NOMO-1 treated with dmso at 0.1 percent for 144 hours (cell line): ENCODE measurements at regions not wholly inside any gene's neighbourhood (a gene's known extent, or its start where the extent isn't known, plus 50 kb on each side); places are given as distances from the start of the nearest gene placed in this dataset.
A peak's percentile ranks its signal among the peaks of the same experiment; 100 is the strongest.
"Not testable (repeated sequence)": the region's sequence is repeated elsewhere in the genome, so short reads cannot be mapped to it uniquely, and the experiment has no call there.

Experiments
- DNase-seq: peaks from one replicate; lab custom pipeline; 2025; ENCODE audit not compliant: unreplicated experiment; lab: John Stamatoyannopoulos, UW

DNA sequence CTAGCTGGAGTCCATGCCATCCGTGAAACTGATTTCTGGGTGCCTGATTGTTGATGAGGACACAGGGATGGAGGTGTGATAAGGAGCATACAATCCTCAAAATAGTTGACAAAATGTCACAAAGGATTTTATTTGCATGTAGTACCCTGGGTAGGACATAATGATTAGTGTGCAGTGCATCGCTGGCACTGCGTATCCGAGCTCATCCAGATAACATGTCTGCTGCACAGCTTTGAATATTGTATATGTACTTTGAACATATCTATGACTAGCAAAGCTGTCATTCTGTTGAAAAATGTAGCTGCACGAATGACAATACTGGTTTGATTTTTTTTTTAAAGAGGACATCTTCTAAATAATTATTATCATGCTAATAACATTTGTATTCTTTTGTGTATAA, 529.7 kb upstream of the FANCL start:
- no peak for DNase-seq

- DNase-seq = no peak
Observed at GRCh38 chr2:58769864-58770234, 528.7 kb upstream of the FANCL start.

- DNase-seq = no peak
Observed at GRCh38 chr2:58769111-58769863, 528.2 kb upstream of the FANCL start.

GRCh38 chr2:58768715-58769080, 527.6 kb upstream of the FANCL start:
- DNase-seq = no peak

DNA sequence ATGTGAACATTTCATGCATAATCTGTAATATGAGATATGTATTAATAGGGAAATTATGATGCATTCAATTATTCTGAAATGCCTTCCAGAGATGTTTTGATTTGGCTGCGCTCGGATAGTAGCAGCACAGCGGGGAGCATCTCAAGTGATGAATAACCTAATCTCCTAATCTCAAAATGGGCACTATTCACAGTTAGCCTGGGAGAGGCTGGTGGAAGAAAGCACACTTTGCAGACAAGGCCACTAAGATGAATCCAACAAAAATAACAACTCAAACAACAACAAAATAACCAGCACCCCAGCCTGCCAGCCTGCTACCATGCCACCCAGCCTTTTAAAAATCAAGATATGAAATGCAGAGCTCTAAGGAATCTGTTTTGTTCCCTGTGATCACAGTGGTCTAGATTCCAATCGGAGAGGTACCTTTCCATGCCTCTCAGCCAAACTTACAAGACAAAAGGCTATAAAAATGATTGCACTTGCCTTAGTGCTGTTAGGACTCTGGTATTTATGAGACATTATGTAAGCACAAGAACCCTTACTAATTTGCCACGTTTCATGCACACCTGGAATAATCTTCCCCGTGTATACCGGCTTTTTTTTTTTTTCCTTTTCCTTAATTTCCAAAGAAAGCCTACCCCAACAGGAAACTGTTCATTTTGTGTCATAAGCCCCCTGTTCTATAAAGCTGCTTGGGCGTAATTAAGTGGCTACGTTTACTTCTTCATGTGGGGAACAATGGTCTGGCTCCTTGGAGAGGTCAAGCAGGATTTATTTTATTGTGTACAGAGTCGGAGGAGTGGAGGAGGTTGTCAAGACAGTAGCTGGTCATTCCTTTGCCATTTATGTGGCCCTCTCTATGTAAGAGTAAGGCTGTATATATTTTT, 526.9 kb upstream of the FANCL start:
- no peak for DNase-seq

GRCh38 chr2:58764338-58765104, 523.4 kb upstream of the FANCL start:
- DNase-seq = no peak

DNA sequence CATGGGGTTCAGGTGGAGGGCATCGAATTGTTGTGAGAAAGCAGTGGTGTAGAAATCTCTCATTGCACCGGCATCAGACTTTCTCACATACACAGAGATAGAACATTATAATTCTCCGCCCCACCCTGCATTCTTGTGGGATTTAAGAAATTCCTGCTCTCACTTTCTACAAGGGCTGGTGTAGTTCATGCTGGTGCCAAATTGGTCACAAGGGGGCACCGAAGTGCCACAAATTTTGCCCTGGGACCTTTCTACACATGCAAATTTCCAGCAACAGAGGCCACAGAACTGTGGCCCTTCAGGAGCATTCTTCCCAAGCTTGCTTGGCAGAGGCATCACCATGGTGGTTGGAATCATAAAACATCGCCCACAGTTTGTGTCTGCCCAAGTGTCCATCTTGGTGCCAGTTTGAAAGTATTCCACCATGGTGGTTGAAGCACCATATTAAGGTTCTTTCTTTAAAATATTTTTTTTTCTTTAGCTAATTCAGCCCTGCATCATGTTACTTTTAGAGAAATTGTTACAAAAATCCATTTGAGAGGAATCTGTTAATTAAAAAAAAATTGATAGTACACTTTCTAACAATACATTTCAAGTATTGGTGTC, 521.2 kb upstream of the FANCL start:
- no peak for DNase-seq

DNA sequence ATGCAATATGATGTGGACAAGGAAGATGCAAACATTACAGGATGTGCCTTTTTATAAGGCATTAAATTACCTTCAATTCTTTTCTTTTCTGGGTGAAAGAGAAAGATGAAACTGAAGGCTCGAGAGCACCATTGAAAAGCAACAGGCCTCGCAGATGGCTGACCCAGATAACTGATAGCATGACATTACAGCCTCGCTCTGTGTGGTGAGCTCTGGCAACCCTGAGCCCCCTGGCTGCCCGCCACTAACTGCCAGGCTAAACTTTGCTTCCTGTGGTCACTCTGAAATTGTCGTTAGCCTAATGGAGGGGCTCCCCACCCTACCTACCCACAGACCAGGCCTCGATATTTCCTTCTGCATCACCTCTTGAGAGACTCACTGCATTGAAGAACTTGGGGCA, 516.8 kb upstream of the FANCL start:
- DNase-seq = no peak

- no peak for DNase-seq
Observed at GRCh38 chr2:58756336-58756735, 515.2 kb upstream of the FANCL start.

DNA sequence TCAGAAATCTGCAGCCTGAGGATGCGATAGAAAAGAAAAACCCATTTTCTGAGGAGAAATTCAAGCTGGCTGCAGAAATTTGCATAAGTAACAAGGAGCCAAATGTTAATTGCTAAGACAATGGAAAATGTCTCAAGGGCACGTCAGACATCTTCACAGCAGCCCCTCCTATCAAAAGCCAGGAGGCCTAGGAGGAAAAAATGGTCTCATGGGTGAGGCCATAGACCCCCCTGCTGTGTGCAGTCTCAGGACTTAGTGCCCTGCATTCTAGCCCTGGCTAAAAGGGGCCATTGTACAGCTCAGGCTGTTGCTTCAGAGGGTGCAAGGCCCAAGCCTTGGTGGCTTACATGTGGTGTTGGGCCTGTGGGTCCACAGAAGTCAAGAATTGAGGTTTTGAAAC, 511.4 kb upstream of the FANCL start:
- DNase-seq = not testable (repeated sequence)

DNA sequence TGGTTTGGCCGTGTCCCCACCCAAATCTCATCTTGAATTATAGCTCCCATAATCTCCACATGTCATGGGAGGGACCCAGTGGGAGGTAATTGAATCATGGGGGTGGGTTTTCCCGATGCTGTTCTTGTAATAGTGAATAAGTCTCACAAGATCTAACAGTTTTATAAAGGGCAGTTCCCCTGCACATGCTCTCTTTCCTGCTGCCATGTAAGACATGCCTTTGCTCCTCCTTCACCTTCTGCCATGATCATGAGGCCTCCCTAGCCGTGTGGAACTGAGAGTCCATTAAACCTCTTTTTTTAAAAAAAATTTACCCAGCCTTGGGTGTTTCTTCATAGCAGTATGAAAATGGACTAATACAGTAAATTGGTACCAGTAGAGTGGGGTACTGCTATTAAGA, 510.6 kb upstream of the FANCL start:
- DNase-seq = not testable (repeated sequence)

DNA sequence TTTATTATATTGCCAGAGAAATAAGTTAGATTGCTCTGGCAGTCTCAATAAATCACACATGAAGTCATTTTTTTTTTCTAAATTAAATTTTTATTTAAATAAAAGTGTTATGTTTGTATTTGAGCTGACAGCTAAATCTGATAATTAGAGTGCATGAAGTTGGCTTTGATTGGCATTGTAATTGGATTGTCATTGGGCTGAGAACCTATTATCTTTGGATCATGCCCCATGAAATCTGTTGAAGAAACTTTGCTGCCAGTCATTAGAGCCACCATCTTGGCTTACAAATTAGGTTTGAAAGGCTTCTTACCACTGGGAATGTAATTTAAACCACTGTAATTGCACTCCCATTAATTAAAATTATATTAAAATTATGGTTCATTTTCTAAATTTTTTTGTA, 507.9 kb upstream of the FANCL start:
- no peak for DNase-seq

DNA sequence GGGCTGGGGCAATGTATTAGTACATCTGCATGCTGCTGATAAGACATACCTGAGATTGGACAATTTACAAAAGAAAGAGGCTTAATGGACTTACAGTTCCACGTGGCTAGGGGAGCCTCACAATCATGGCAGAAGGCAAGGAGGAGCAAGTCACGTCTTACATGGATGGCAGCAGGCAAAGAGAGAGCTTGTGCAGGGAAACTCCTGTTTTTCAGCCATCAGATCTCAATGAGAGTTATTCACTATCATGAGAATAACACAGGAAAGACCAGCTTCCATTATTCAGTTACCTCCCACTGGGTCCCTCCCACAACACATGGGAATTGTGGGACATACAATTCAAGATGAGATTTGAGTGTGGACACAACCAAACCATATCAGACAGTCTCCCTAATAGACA, 504.2 kb upstream of the FANCL start:
- DNase-seq = not testable (repeated sequence)

- DNase-seq = no peak
Observed at GRCh38 chr2:58740426-58740825, 499.3 kb upstream of the FANCL start.

DNA sequence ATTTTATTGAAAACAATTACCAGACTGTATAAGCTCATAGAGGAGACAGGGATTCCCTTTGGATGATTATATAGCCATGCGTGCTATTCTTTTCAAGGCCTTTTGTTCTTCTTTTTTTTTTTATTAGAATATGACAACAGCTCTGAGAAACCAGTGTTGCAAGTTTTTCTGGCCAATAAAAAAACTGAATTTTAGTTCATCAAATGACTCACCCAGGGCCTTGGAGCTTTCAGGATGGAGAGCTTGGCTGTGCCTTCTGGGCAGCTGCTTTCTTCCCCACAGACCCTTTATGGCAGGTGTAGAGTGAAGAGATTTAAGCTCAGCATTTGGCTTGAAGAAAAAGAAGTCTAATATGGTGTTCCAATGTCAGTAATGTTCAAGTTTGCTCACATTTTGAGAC, 497.9 kb upstream of the FANCL start:
- no peak for DNase-seq

GRCh38 chr2:58734365-58734764, 493.2 kb upstream of the FANCL start:
- no peak for DNase-seq

- no peak for DNase-seq
Observed at GRCh38 chr2:58732999-58733398, 491.9 kb upstream of the FANCL start.

- DNase-seq = peak; percentile 88
Observed at GRCh38 chr2:58731488-58731869, 490.4 kb upstream of the FANCL start.

DNA sequence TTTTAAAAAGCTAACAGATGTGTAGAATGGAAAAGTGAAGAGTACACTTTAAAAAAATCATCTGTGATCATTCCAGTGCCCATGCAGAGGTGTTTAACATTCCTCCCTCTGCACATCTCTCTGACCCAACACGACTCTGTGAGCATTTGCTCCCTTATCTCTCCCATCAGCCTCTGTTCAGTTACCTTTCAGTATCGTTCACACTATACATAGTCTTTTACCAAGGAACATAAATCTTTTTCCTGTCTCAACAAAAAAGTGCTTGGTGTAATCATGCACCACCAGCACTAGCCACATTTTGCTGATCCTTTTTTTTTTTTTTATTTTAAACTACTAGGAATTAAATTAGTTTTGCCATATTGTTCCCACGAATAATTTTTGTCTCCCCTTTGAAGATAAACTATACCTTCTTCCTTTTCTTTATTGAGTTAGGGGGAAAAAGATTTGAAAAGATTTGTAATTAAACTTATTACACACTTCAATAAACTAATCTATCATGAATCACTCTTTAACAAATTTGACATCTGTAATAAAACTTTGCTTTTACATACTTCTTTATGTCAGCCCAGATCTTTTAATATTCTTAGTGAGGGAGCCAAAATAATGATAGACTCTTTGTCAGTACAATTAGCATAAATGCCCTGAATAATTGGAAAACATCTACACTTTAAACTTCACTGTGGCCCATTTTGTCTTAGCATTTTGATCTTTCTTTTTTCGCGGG, 489.8 kb upstream of the FANCL start:
- no peak for DNase-seq

DNA sequence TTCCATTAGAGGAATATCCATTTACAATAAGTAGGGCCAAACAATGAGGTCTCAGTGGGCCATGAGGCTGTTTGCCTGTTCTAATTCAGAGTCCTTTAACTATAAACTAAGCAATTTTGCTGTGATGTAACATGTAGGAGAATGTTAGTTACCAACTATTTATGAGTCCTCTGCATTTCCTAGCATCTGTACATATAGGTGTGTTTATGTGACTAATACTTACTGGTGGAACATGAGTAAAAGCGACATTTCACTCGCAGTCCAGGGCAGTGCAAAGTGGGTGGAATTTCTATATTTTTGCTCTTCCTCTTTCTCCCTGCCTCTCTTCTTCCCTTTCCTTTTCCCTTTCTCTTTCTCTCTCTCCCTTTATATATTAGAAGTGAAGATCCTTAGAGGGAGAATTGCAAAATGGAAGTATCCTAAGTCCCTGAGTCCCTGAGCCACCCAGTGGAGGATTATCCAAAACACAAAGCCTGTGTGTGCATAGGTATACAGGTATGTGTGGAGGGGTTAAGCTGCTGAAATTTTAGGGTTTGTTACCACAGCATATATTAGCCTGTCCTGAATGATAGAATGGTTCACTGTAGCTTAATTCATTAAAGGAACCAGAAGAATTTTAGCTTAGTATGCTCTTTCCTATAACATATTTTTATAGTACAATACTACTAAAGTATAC, 487.0 kb upstream of the FANCL start:
- DNase-seq = no peak
